ENCODE measurements at regions not wholly inside any gene's neighbourhood (a gene's known extent, or its start where the extent isn't known, plus 50 kb on each side); places are given as distances from the start of the nearest gene placed in this dataset.

- no peak for TF ChIP-seq CTCF (conservative IDR thresholded peaks at IDR 0.05; ENCODE audit: low read depth, low read length)
- no peak for TF ChIP-seq RFX5 (IDR thresholded peaks at IDR 0.05; ENCODE audit: low read depth, low read length)
Observed at GRCh38 chr13:103894626-103895025, 828.4 kb upstream of the SLC10A2 start.

Data from IMR-90 (cell line).